Kidney epithelial cell (primary cell): ENCODE measurements at regions not wholly inside any gene's neighbourhood (a gene's known extent, or its start where the extent isn't known, plus 50 kb on each side); places are given as distances from the start of the nearest gene placed in this dataset.
A peak's percentile ranks its signal among the peaks of the same experiment; 100 is the strongest.

Experiments used
- DNase-seq: peaks from one replicate; pipeline ENCODE4 v3.0.0-alpha.2; 2010; ENCODE audit warnings: low read depth
- H3K27me3 ChIP-seq: 2 replicates; pipeline ENCODE4 v1.6.0; 2011; ENCODE audit warnings: low read length; ENCODE audit not compliant: control insufficient read depth, insufficient read depth
- H3K36me3 ChIP-seq: 2 replicates; pipeline ENCODE4 v1.5.1; 2011; ENCODE audit warnings: low read length; ENCODE audit not compliant: control insufficient read depth, insufficient read depth
- H3K4me3 ChIP-seq: 2 replicates; pipeline ENCODE4 v1.5.1; 2011; ENCODE audit warnings: low read depth, mild to moderate bottlenecking, control low read depth, low read length
- TF ChIP-seq, protein P1 (sequence below): IDR thresholded peaks from 2 replicates; pipeline ENCODE4 v1.5.1; 2011; ENCODE audit warnings: mild to moderate bottlenecking, moderate library complexity, low read length, control low read depth, inconsistent platforms; ENCODE audit not compliant: insufficient read depth, poor library complexity, severe bottlenecking

DNA sequence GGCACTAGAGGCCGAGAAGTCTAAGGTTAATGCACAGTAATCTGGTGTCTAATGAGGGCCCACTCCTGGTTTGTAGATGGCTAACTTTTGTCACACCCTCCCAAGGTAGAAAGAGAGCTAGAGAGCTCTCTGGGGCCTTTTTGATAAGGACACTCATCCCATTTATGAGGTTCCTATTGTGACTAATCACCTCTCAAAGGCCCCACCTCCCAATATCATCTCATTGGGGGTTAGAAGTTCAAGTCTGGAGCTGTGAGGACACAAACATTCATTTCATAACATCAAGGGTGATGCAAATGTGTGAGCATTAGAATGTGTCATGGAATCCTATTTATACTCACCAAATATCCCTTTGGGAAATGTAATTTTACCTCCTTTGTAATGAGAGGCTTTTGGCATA is 79.2 kb upstream of the SLC10A2 start:
- H3K27me3 ChIP-seq: no peaks in the 10 kb centered on the region
- H3K36me3 ChIP-seq: no peaks in the 10 kb centered on the region
- TF ChIP-seq, protein P1, sequence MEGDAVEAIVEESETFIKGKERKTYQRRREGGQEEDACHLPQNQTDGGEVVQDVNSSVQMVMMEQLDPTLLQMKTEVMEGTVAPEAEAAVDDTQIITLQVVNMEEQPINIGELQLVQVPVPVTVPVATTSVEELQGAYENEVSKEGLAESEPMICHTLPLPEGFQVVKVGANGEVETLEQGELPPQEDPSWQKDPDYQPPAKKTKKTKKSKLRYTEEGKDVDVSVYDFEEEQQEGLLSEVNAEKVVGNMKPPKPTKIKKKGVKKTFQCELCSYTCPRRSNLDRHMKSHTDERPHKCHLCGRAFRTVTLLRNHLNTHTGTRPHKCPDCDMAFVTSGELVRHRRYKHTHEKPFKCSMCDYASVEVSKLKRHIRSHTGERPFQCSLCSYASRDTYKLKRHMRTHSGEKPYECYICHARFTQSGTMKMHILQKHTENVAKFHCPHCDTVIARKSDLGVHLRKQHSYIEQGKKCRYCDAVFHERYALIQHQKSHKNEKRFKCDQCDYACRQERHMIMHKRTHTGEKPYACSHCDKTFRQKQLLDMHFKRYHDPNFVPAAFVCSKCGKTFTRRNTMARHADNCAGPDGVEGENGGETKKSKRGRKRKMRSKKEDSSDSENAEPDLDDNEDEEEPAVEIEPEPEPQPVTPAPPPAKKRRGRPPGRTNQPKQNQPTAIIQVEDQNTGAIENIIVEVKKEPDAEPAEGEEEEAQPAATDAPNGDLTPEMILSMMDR: no peak
- H3K4me3 ChIP-seq: no peak overlapping the region
- no peak for DNase-seq

DNA sequence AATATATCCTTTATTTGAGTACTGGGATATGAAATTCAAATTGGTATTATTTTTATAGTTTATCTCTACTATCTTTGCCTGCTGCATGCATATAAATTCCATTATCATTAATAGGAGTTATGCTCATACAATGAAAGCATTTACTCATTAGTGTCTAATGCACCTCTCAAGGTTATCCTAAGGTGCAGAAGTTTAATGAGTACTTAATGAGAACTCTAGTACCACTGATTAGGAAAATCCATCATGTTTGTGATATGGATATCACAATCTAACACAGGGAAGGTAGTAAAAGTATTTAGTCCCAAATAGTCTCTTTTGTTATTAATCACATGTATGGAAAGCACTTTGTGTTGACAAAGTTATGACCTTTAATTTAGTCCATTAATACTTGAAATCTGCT is 77.2 kb upstream of the SLC10A2 start:
- DNase-seq: no peak
- Histone ChIP-seq H3K4me3 (no peak overlapping the region), H3K36me3 (no peaks in the 10 kb centered on the region), H3K27me3 (no peaks in the 10 kb centered on the region)
- TF ChIP-seq, protein P1: no peak

DNA sequence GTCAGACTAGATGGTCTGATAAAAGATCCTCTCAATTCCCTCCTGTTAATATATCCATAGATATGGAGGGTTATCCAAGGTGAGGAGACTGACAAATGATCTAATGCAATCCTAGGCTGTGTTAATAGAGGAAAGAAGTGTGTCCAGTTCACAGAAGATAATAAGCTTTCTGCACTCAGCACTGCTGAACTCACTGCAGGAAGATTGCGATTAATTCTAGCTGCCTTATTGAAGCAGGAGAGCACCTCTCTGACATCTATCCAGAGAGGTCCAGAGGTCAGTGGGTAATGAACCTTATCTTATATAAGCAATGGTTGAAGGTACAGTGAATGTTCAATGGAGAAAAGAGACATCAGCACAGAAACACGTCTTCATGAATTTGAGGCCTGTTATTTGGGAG is 75.9 kb upstream of the SLC10A2 start:
- Histone ChIP-seq H3K27me3 (no peaks in the 10 kb centered on the region), H3K36me3 (no peaks in the 10 kb centered on the region), H3K4me3 (no peak overlapping the region)
- no peak for DNase-seq
- TF ChIP-seq, protein P1: no peak

DNA sequence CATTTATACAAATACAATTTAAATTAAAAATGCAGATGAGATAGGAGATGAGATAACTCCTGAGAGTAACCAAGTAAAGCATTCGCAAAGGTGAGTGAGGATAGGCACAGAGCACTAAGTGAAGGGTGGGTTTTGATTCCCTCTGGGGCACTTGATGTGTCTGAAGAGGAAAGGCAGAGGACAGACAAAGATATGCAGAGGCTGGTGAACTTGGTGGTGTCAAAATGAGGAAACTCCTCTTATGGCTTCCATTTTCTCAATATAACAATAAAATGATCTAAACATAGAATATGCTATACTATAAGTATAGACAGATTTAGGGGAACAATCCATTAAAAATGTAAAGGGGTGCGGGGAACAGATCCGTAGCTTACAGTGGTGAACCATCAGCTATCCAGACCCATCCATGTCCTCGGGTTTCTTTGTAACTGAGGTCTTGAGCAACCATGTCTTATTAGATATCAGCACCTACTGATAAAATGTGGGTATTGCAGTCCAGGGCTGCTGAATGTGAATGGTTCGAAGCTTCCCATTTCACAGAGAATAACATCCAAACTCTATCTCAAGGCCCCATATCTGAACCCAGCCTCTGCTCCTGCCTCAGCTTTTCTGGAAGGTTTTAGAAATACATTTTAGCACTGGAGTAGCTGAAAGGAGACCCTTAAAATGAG is 73.9 kb upstream of the SLC10A2 start:
- Histone ChIP-seq H3K27me3 (no peaks in the 10 kb centered on the region), H3K36me3 (no peaks in the 10 kb centered on the region), H3K4me3 (no peak overlapping the region)
- TF ChIP-seq, protein P1: peak; percentile 49
- DNase-seq: no peak

DNA sequence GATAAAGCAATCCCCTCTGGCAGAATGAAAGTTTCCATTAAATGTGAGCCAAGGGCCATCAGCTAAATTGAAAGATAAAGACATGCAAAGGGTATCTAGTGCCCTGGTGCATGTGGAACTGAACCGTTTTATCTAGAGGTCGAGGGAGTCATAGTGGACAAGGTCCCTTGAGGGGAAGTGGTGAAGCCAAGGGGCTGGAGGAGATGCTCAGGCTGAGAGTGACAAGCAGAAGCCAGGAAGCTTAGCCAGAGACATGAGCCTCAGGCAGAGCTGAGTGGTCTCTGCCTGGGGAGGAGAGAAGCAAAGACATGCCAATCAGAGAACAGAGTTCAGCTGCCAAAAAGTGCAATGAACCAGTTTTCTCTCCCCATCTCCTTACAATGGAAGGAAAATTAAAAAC is 68.1 kb upstream of the SLC10A2 start:
- TF ChIP-seq, protein P1: no peak
- H3K27me3 ChIP-seq: no peaks in the 10 kb centered on the region
- H3K4me3 ChIP-seq: no peak overlapping the region
- no peaks in the 10 kb centered on the region for H3K36me3 ChIP-seq
- DNase-seq: no peak

DNA sequence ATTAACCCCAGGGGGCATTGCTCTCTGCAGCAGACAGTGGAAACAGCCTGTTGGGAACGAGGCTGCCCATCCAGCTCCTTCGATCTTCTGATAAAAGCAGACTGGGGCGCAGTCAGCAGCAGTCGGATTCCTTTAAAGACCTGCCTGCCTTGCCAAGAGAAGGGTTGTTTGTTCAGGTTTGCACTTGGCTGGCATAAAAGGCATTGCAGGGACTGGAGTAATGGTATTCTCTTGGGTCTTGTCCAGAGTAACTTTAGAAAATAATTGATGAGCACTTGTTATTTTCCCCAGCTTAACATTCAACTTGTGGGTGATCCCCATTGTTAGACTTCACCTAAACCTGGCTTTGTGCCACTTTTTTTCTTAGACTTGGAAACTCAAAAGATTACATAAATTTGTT is 67.3 kb upstream of the SLC10A2 start:
- H3K36me3 ChIP-seq: no peaks in the 10 kb centered on the region
- DNase-seq: no peak
- TF ChIP-seq, protein P1: no peak
- no peak overlapping the region for H3K4me3 ChIP-seq
- no peaks in the 10 kb centered on the region for H3K27me3 ChIP-seq
